A673 (cell line): ENCODE measurements at regions not wholly inside any gene's neighbourhood (a gene's known extent, or its start where the extent isn't known, plus 50 kb on each side); places are given as distances from the start of the nearest gene placed in this dataset.

Experiments used
- BruUV-seq: library from RNA; stranded (reverse); fragments of 400-500 nt; replicated peaks from 2 replicates; lab custom pipeline; 2021; lab: Mats Ljungman, UMichigan
- CTCF ChIA-PET: fragments of 300-600 bp; sonication (Branson Sonifier 250); formaldehyde crosslinking; loops from one replicate; lab custom pipeline; 2022; ENCODE audit warnings: antibody characterized with exemption; lab: Charles Lee
- POLR2A ChIA-PET: fragments of 300-600 bp; sonication (Branson Sonifier 250); formaldehyde crosslinking; loops from one replicate; lab custom pipeline; 2022; ENCODE audit warnings: antibody characterized with exemption; ENCODE audit not compliant: low non-redundant PET; lab: Charles Lee
- DNase-seq: peaks from one replicate; pipeline ENCODE4 v3.0.0-alpha.2; 2015; ENCODE audit warnings: low spot score
- H3K27ac ChIP-seq: fragments of 200-600 bp; sonication (generic); 2 replicates; pipeline ENCODE4 v1.5.1; 2016; ENCODE audit warnings: mixed run types, low read depth, mild to moderate bottlenecking, mixed read lengths, antibody characterized with exemption, low read length; ENCODE audit not compliant: poor library complexity, severe bottlenecking
- H3K27me3 ChIP-seq: fragments of 200-600 bp; sonication (generic); replicated peaks from 2 replicates; pipeline ENCODE4 v1.6.1; 2017; ENCODE audit warnings: mixed run types, low read depth, mild to moderate bottlenecking, mixed read lengths, antibody characterized with exemption, low read length; ENCODE audit not compliant: insufficient read depth, poor library complexity
- H3K36me3 ChIP-seq: fragments of 200-600 bp; sonication (generic); 2 replicates; pipeline ENCODE4 v1.6.1; 2016; ENCODE audit warnings: mixed run types, mild to moderate bottlenecking, mixed read lengths, antibody characterized with exemption, low read length; ENCODE audit not compliant: insufficient read depth, poor library complexity, severe bottlenecking
- H3K4me1 ChIP-seq: fragments of 200-600 bp; sonication (generic); 2 replicates; pipeline ENCODE4 v1.6.1; 2017; ENCODE audit warnings: mixed run types, mild to moderate bottlenecking, mixed read lengths, antibody characterized with exemption, low read length; ENCODE audit not compliant: insufficient read depth, poor library complexity, severe bottlenecking
- H3K4me3 ChIP-seq: fragments of 200-600 bp; sonication (generic); 2 replicates; pipeline ENCODE4 v1.5.1; 2016; ENCODE audit warnings: low read depth, mixed run types, mild to moderate bottlenecking, mixed read lengths, low read length; ENCODE audit not compliant: poor library complexity, severe bottlenecking
- H3K9me3 ChIP-seq: fragments of 200-600 bp; sonication (generic); 2 replicates; pipeline ENCODE4 v1.6.1; 2016; ENCODE audit warnings: mixed run types, low read depth, mild to moderate bottlenecking, mixed read lengths, antibody characterized with exemption, low read length; ENCODE audit not compliant: poor library complexity, severe bottlenecking
- CTCF ChIP-seq: fragments of 300-800, 200-600 bp; sonication (generic); conservative IDR thresholded peaks from 2 replicates; pipeline ENCODE4 v1.5.1; 2017; ENCODE audit warnings: low read depth, mild to moderate bottlenecking, antibody characterized with exemption, low read length, moderate library complexity, mixed read lengths
- EZH2 ChIP-seq: fragments of 200-600 bp; sonication (generic); IDR thresholded peaks from 2 replicates; pipeline ENCODE4 v1.6.1; 2017; ENCODE audit warnings: borderline replicate concordance, low read depth, mild to moderate bottlenecking, mixed read lengths, antibody characterized with exemption, low read length; ENCODE audit not compliant: poor library complexity, severe bottlenecking
- intact Hi-C: fragments of 100-400 bp; cut with micrococcal nuclease; formaldehyde crosslinking; loops from one replicate; pipeline ENCODE4 v1.10.0; 2022; ENCODE audit not compliant: unreplicated experiment

GRCh38 chr10:44013981-44014380, 365.3 kb upstream of the ZNF32 start:
- Histone ChIP-seq H3K4me3 (no peak overlapping the region), H3K4me1 (no peaks in the 10 kb centered on the region), H3K27me3 (no peaks in the 10 kb centered on the region), H3K27ac (no peak overlapping the region), H3K36me3 (no peaks in the 10 kb centered on the region), H3K9me3 (no peaks in the 10 kb centered on the region)
- no peak for DNase-seq
- POLR2A ChIA-PET = no interaction called here
- intact Hi-C loops = no loop called here
- no TSS peak for BruUV-seq
- CTCF ChIA-PET = no interaction called here
- TF ChIP-seq EZH2 (no peak), CTCF (no peak)

- no peak for DNase-seq
- ChIA-PET CTCF (no interaction called here), POLR2A (no interaction called here)
- BruUV-seq = no TSS peak
- Histone ChIP-seq H3K4me1 (no peaks in the 10 kb centered on the region), H3K27me3 (no peaks in the 10 kb centered on the region), H3K4me3 (no peak overlapping the region), H3K9me3 (no peaks in the 10 kb centered on the region), H3K36me3 (no peaks in the 10 kb centered on the region), H3K27ac (no peak overlapping the region)
- TF ChIP-seq EZH2 (no peak), CTCF (no peak)
- intact Hi-C loops = no loop called here
Observed at GRCh38 chr10:44012921-44013320, 364.2 kb upstream of the ZNF32 start.

- Histone ChIP-seq H3K36me3 (no peaks in the 10 kb centered on the region), H3K27ac (no peak overlapping the region), H3K4me3 (no peak overlapping the region), H3K9me3 (no peaks in the 10 kb centered on the region), H3K4me1 (no peaks in the 10 kb centered on the region), H3K27me3 (no peaks in the 10 kb centered on the region)
- intact Hi-C loops = no loop called here
- no peak for DNase-seq
- no peak for TF ChIP-seq EZH2
- TF ChIP-seq CTCF = no peak
- no TSS peak for BruUV-seq
- POLR2A ChIA-PET = no interaction called here
- CTCF ChIA-PET = no interaction called here
Observed at GRCh38 chr10:44011603-44011981, 362.9 kb upstream of the ZNF32 start.
